ENCODE measurements at regions not wholly inside any gene's neighbourhood (a gene's known extent, or its start where the extent isn't known, plus 50 kb on each side); places are given as distances from the start of the nearest gene placed in this dataset.
A peak's percentile ranks its signal among the peaks of the same experiment; 100 is the strongest.

DNA sequence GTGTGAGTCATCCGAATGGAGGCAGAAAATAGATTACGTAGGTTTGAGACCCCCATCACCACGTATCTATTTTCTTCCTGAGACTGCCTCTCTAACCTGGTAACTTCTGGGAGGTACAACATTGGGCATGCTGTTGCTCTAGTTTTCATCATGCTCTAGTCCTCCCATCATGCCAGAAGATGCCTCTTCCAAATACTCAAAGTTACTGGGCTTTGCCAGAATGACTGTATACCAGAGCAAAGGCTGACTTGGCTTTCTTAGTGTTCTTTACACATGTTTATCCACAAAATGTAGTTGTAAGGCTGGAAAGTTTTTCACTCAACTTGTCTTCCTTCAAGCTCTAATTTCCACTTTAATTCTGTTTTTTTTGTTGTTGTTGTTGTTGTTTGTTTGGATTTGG, 370.5 kb downstream of the MDFIC start (continued):
- TF ChIP-seq CSRNP3 (CRISPR knock-in tag; IDR thresholded peaks at IDR 0.05) (no peak), ZNF70 (CRISPR knock-in tag; IDR thresholded peaks at IDR 0.05) (no peak), TSHZ2 (CRISPR knock-in tag; IDR thresholded peaks at IDR 0.05) (no peak), ZFP30 (CRISPR knock-in tag; IDR thresholded peaks at IDR 0.05) (no peak), RARB (CRISPR knock-in tag; IDR thresholded peaks at IDR 0.05) (no peak), ESRRG (CRISPR knock-in tag; IDR thresholded peaks at IDR 0.05) (no peak)

- ATAC-seq: peak; percentile 74
- TF ChIP-seq ZFP3 (CRISPR knock-in tag; IDR thresholded peaks at IDR 0.05): no peak
- no peak for TF ChIP-seq ESRRG (CRISPR knock-in tag; IDR thresholded peaks at IDR 0.05)
- TF ChIP-seq, protein P1, sequence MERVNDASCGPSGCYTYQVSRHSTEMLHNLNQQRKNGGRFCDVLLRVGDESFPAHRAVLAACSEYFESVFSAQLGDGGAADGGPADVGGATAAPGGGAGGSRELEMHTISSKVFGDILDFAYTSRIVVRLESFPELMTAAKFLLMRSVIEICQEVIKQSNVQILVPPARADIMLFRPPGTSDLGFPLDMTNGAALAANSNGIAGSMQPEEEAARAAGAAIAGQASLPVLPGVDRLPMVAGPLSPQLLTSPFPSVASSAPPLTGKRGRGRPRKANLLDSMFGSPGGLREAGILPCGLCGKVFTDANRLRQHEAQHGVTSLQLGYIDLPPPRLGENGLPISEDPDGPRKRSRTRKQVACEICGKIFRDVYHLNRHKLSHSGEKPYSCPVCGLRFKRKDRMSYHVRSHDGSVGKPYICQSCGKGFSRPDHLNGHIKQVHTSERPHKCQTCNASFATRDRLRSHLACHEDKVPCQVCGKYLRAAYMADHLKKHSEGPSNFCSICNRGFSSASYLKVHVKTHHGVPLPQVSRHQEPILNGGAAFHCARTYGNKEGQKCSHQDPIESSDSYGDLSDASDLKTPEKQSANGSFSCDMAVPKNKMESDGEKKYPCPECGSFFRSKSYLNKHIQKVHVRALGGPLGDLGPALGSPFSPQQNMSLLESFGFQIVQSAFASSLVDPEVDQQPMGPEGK (CRISPR knock-in tag; IDR thresholded peaks at IDR 0.05; ENCODE audit: borderline replicate concordance): no peak
- no peak for TF ChIP-seq ZC3H10 (CRISPR knock-in tag; IDR thresholded peaks at IDR 0.05)
- no peak for TF ChIP-seq TOX (CRISPR knock-in tag; IDR thresholded peaks at IDR 0.05; ENCODE audit: borderline replicate concordance)
- TF ChIP-seq ARNTL (CRISPR knock-in tag; IDR thresholded peaks at IDR 0.05; ENCODE audit: borderline replicate concordance, low read depth): no peak
- TF ChIP-seq CSRNP3 (CRISPR knock-in tag; IDR thresholded peaks at IDR 0.05): no peak
- no peak for TF ChIP-seq CSDC2 (CRISPR knock-in tag; IDR thresholded peaks at IDR 0.05)
Measured at GRCh38 chr7:115289971-115290370, 368.1 kb downstream of the MDFIC start.

GRCh38 chr7:115276791-115277190, 354.9 kb downstream of the MDFIC start:
- TF ChIP-seq TSHZ2 (CRISPR knock-in tag; IDR thresholded peaks at IDR 0.05): no peak
- no peak for TF ChIP-seq CREB5 (CRISPR knock-in tag; IDR thresholded peaks at IDR 0.05; ENCODE audit: low read depth)
- no peak for TF ChIP-seq TCF4 (CRISPR knock-in tag; IDR thresholded peaks at IDR 0.05; ENCODE audit: borderline replicate concordance)
- no peak for TF ChIP-seq ZFP30 (CRISPR knock-in tag; IDR thresholded peaks at IDR 0.05)
- no peak for TF ChIP-seq ZNF70 (CRISPR knock-in tag; IDR thresholded peaks at IDR 0.05)
- no peak for TF ChIP-seq TOX (CRISPR knock-in tag; IDR thresholded peaks at IDR 0.05; ENCODE audit: borderline replicate concordance)
- no peak for TF ChIP-seq ISL1 (CRISPR knock-in tag; IDR thresholded peaks at IDR 0.05)
- no peak for TF ChIP-seq ARNTL (CRISPR knock-in tag; IDR thresholded peaks at IDR 0.05; ENCODE audit: borderline replicate concordance, low read depth)
- no peak for TF ChIP-seq CSRNP3 (CRISPR knock-in tag; IDR thresholded peaks at IDR 0.05)
- no peak for TF ChIP-seq OSR1 (CRISPR knock-in tag; IDR thresholded peaks at IDR 0.05)
- no peak for TF ChIP-seq ZNF565 (CRISPR knock-in tag; conservative IDR thresholded peaks at IDR 0.05; ENCODE audit: low read depth)
- no peak for TF ChIP-seq BACH2 (CRISPR knock-in tag; IDR thresholded peaks at IDR 0.05; ENCODE audit: borderline replicate concordance)
- TF ChIP-seq, protein P1 (CRISPR knock-in tag; IDR thresholded peaks at IDR 0.05; ENCODE audit: borderline replicate concordance): no peak
- no peak for TF ChIP-seq GLIS3 (CRISPR knock-in tag; IDR thresholded peaks at IDR 0.05)
- no peak for TF ChIP-seq SNAI2 (CRISPR knock-in tag; IDR thresholded peaks at IDR 0.05)
- ATAC-seq: no peak

DNA sequence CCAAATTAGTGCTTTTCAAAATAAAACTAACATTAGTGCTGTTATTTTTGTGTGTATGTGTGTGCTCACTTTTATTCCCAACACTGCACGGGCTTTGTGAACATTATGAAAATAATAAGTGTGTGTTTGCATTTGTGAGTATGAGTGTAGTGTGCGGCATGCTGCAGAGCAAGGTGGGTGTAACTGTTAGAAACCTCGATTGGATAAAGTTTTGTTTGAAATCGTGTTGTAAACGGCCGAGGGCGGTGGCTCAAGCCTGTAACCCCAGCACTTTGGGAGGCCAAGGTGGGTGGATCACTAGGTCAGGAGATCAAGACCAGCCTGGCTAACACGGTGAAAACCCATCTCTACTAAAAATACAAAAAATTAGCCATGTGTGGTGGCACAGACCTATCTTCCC, 352.0 kb downstream of the MDFIC start:
- ATAC-seq: peak; percentile 49

All from SK-N-SH treated with all-trans-retinoic acid at 6 μM for 48 hours (cell line).